Keratinocyte (primary cell): ENCODE measurements at regions not wholly inside any gene's neighbourhood (a gene's known extent, or its start where the extent isn't known, plus 50 kb on each side); places are given as distances from the start of the nearest gene placed in this dataset.
A peak's percentile ranks its signal among the peaks of the same experiment; 100 is the strongest.

Source experiments
- DNase-seq: peaks from one replicate; pipeline ENCODE4 v3.0.0-alpha.2; 2011; ENCODE audit warnings: low read depth, missing footprints, low spot score
- FAIRE-seq: peaks from 2 replicates; lab custom pipeline; 2011; peaks lifted over from hg19 to GRCh38; lab: Jason Lieb, UNC
- H2AFZ ChIP-seq: 2 replicates; pipeline ENCODE4 v1.6.0; 2012; ENCODE audit warnings: low read length, control low read depth, inconsistent platforms; ENCODE audit not compliant: control insufficient read depth
- H3K27ac ChIP-seq: 2 replicates; pipeline ENCODE4 v1.5.1; 2011; ENCODE audit warnings: low read length; ENCODE audit not compliant: control insufficient read depth, insufficient read depth
- H3K27me3 ChIP-seq: 3 replicates; pipeline ENCODE4 v1.6.0; 2011; ENCODE audit warnings: low read length; ENCODE audit not compliant: control insufficient read depth, insufficient read depth; ENCODE audit errors: extremely low read depth
- H3K36me3 ChIP-seq, 2 experiments: 2 replicates in 1 of 2; 3 replicates in 1 of 2; pipeline ENCODE4 v1.5.1; 2011; ENCODE audit warnings: low read length in 2 of 2, mild to moderate bottlenecking in 1 of 2; ENCODE audit not compliant: control insufficient read depth in 2 of 2, insufficient read depth in 2 of 2; ENCODE audit errors: extremely low read depth in 1 of 2
- H3K4me1 ChIP-seq: 3 replicates; pipeline ENCODE4 v1.5.1; 2011; ENCODE audit warnings: low read length; ENCODE audit not compliant: control insufficient read depth, insufficient read depth; ENCODE audit errors: extremely low read depth
- H3K4me2 ChIP-seq: 3 replicates; pipeline ENCODE4 v1.6.0; 2011; ENCODE audit warnings: low read depth, low read length; ENCODE audit not compliant: control insufficient read depth, insufficient read depth; ENCODE audit errors: extremely low read depth
- H3K4me3 ChIP-seq, 3 experiments: fragments of 200-600 bp in 1 of 3; sonication (generic) in 1 of 3; 2 replicates in 2 of 3; 3 replicates in 1 of 3; pipeline ENCODE4 v1.5.1; 2011 to 2016; ENCODE audit warnings: low read length in 3 of 3, mild to moderate bottlenecking in 3 of 3, control low read depth in 2 of 3, inconsistent platforms in 1 of 3, low read depth in 1 of 3, mixed read lengths in 1 of 3, mixed run types in 1 of 3, moderate library complexity in 1 of 3; ENCODE audit not compliant: control insufficient read depth in 2 of 3, insufficient read depth in 2 of 3; ENCODE audit errors: extremely low read depth in 1 of 3
- H3K79me2 ChIP-seq: 2 replicates; pipeline ENCODE4 v1.6.0; 2012; ENCODE audit warnings: low read length; ENCODE audit not compliant: control insufficient read depth, insufficient read depth
- H3K9ac ChIP-seq: 3 replicates; pipeline ENCODE4 v1.6.0; 2011; ENCODE audit warnings: low read length; ENCODE audit not compliant: control insufficient read depth, insufficient read depth; ENCODE audit errors: extremely low read depth
- H3K9me1 ChIP-seq: 3 replicates; pipeline ENCODE4 v1.6.0; 2011; ENCODE audit warnings: low read length; ENCODE audit not compliant: control insufficient read depth, insufficient read depth; ENCODE audit errors: extremely low read depth
- H3K9me3 ChIP-seq: 2 replicates; pipeline ENCODE4 v1.5.1; 2012; ENCODE audit warnings: low read depth, low read length; ENCODE audit not compliant: control insufficient read depth
- H4K20me1 ChIP-seq: 3 replicates; pipeline ENCODE4 v1.6.0; 2011; ENCODE audit warnings: low read length; ENCODE audit not compliant: control insufficient read depth, insufficient read depth; ENCODE audit errors: extremely low read depth
- EZH2 ChIP-seq: IDR thresholded peaks from one replicate; pipeline ENCODE4 v1.6.1; 2012; ENCODE audit warnings: inconsistent platforms, mild to moderate bottlenecking, low read length, moderate library complexity
- dilution Hi-C: fragments of 300-500 bp; cut with MboI; formaldehyde crosslinking; loops from one replicate; pipeline ENCODE4 v1.7.0; 2020; ENCODE audit warnings: low sequenced_read_pairs; ENCODE audit not compliant: extremely low pct_ligation_motif_present
- TF ChIP-seq, protein P1 (sequence below), 3 experiments: IDR thresholded peaks in 1 of 3; conservative IDR thresholded peaks in 1 of 3; optimal IDR thresholded peaks in 1 of 3; 2 replicates in 2 of 3; 3 replicates in 1 of 3; pipeline versions ENCODE3 to v1.5.1; 2011; ENCODE audit warnings: low read length in 3 of 3, mild to moderate bottlenecking in 3 of 3, moderate library complexity in 2 of 3, control low read depth in 1 of 3, inconsistent platforms in 1 of 3; ENCODE audit not compliant: insufficient read depth in 2 of 3; ENCODE audit errors: extremely low read depth in 1 of 3

GRCh38 chr5:155418960-155419579, 405.5 kb downstream of the KIF4B start:
- Histone ChIP-seq H3K36me3 (no peaks in the 10 kb centered on the region), H3K4me1 (peaks cover 5% of the 10 kb centered on the region), H3K79me2 (no peaks in the 10 kb centered on the region), H3K9me1 (no peaks in the 10 kb centered on the region), H4K20me1 (no peaks in the 10 kb centered on the region), H3K9ac (no peak overlapping the region), H3K9me3 (no peaks in the 10 kb centered on the region), H3K4me3 (no peak overlapping the region), H3K27ac (no peak overlapping the region), H2AFZ (no peak overlapping the region), H3K27me3 (no peaks in the 10 kb centered on the region), H3K4me2 (no peak overlapping the region)
- DNase-seq, result no peak
- FAIRE-seq, result peak; percentile 76
- TF ChIP-seq EZH2, result no peak
- TF ChIP-seq, protein P1, sequence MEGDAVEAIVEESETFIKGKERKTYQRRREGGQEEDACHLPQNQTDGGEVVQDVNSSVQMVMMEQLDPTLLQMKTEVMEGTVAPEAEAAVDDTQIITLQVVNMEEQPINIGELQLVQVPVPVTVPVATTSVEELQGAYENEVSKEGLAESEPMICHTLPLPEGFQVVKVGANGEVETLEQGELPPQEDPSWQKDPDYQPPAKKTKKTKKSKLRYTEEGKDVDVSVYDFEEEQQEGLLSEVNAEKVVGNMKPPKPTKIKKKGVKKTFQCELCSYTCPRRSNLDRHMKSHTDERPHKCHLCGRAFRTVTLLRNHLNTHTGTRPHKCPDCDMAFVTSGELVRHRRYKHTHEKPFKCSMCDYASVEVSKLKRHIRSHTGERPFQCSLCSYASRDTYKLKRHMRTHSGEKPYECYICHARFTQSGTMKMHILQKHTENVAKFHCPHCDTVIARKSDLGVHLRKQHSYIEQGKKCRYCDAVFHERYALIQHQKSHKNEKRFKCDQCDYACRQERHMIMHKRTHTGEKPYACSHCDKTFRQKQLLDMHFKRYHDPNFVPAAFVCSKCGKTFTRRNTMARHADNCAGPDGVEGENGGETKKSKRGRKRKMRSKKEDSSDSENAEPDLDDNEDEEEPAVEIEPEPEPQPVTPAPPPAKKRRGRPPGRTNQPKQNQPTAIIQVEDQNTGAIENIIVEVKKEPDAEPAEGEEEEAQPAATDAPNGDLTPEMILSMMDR (optimal IDR thresholded peaks at IDR 0.05 in 1 of 3, IDR thresholded peaks at IDR 0.05 in 1 of 3, conservative IDR thresholded peaks at IDR 0.05 in 1 of 3; ENCODE audit: extremely low read depth in 1 of 3, insufficient read depth in 2 of 3, low read length in 3 of 3), result no peak
- dilution Hi-C loops, result no loop called here

- Histone ChIP-seq H3K4me1 (no peaks in the 10 kb centered on the region), H3K36me3 (no peaks in the 10 kb centered on the region), H3K4me2 (no peak overlapping the region), H3K9ac (no peak overlapping the region), H3K27ac (no peak overlapping the region), H3K9me1 (no peaks in the 10 kb centered on the region), H3K4me3 (no peak overlapping the region), H2AFZ (no peak overlapping the region), H3K9me3 (no peaks in the 10 kb centered on the region), H4K20me1 (no peaks in the 10 kb centered on the region), H3K27me3 (no peaks in the 10 kb centered on the region), H3K79me2 (no peaks in the 10 kb centered on the region)
- FAIRE-seq, result no peak
- DNase-seq, result no peak
- dilution Hi-C loops, result no loop called here
- TF ChIP-seq, protein P1 (optimal IDR thresholded peaks at IDR 0.05 in 1 of 3, IDR thresholded peaks at IDR 0.05 in 1 of 3, conservative IDR thresholded peaks at IDR 0.05 in 1 of 3; ENCODE audit: extremely low read depth in 1 of 3, insufficient read depth in 2 of 3, low read length in 3 of 3), result no peak
- TF ChIP-seq EZH2, result no peak
Measured at GRCh38 chr5:155430192-155430591, 416.6 kb downstream of the KIF4B start.
